ENCODE measurements at regions not wholly inside any gene's neighbourhood (a gene's known extent, or its start where the extent isn't known, plus 50 kb on each side); places are given as distances from the start of the nearest gene placed in this dataset.

- Histone ChIP-seq H3K4me1 (ENCODE audit: insufficient read depth, low read length) (no peaks in the 10 kb centered on the region), H3K4me3 (ENCODE audit: insufficient read depth, low read length) (no peak overlapping the region), H3K9me3 (ENCODE audit: low read depth, low read length) (no peaks in the 10 kb centered on the region), H3K27ac (ENCODE audit: low read depth, low read length) (no peak overlapping the region), H2AFZ (ENCODE audit: low read length) (no peak overlapping the region), H3K36me3 (ENCODE audit: insufficient read depth, low read length) (no peaks in the 10 kb centered on the region), H4K20me1 (ENCODE audit: insufficient read depth, low read length) (no peaks in the 10 kb centered on the region), H3K4me2 (ENCODE audit: insufficient read depth, low read length) (no peak overlapping the region), H3K27me3 (ENCODE audit: insufficient read depth, low read length) (no peaks in the 10 kb centered on the region), H3K79me2 (ENCODE audit: insufficient read depth, low read length) (no peaks in the 10 kb centered on the region)
- no peak for DNase-seq (ENCODE audit: insufficient read length, low spot score, missing footprints)
- no peak for TF ChIP-seq CTCF (IDR thresholded peaks at IDR 0.05; ENCODE audit: extremely low read depth, low read depth, low read length)
These were observed 239.7 kb downstream of the S1PR1 start for GRCh38 chr1:101476541-101476940.

GRCh38 chr1:101479945-101480344 is 243.1 kb downstream of the S1PR1 start:
- Histone ChIP-seq H3K36me3 (ENCODE audit: insufficient read depth, low read length) (no peaks in the 10 kb centered on the region), H3K9me3 (ENCODE audit: low read depth, low read length) (no peaks in the 10 kb centered on the region), H2AFZ (ENCODE audit: low read length) (no peak overlapping the region), H3K79me2 (ENCODE audit: insufficient read depth, low read length) (no peaks in the 10 kb centered on the region), H3K4me1 (ENCODE audit: insufficient read depth, low read length) (no peaks in the 10 kb centered on the region), H3K27ac (ENCODE audit: low read depth, low read length) (no peak overlapping the region), H3K27me3 (ENCODE audit: insufficient read depth, low read length) (no peaks in the 10 kb centered on the region), H4K20me1 (ENCODE audit: insufficient read depth, low read length) (no peaks in the 10 kb centered on the region), H3K4me2 (ENCODE audit: insufficient read depth, low read length) (no peak overlapping the region), H3K4me3 (ENCODE audit: insufficient read depth, low read length) (no peak overlapping the region)
- DNase-seq (ENCODE audit: insufficient read length, low spot score, missing footprints) = no peak
- no peak for TF ChIP-seq CTCF (IDR thresholded peaks at IDR 0.05; ENCODE audit: extremely low read depth, low read depth, low read length)

- no peak overlapping the region for H3K4me2 ChIP-seq (ENCODE audit: insufficient read depth, low read length)
- TF ChIP-seq CTCF (IDR thresholded peaks at IDR 0.05; ENCODE audit: extremely low read depth, low read depth, low read length) = no peak
- H4K20me1 ChIP-seq (ENCODE audit: insufficient read depth, low read length) = no peaks in the 10 kb centered on the region
- no peaks in the 10 kb centered on the region for H3K4me1 ChIP-seq (ENCODE audit: insufficient read depth, low read length)
- no peak overlapping the region for H2AFZ ChIP-seq (ENCODE audit: low read length)
- no peaks in the 10 kb centered on the region for H3K36me3 ChIP-seq (ENCODE audit: insufficient read depth, low read length)
- H3K4me3 ChIP-seq (ENCODE audit: insufficient read depth, low read length) = no peak overlapping the region
- H3K9me3 ChIP-seq (ENCODE audit: low read depth, low read length) = no peaks in the 10 kb centered on the region
- H3K79me2 ChIP-seq (ENCODE audit: insufficient read depth, low read length) = no peaks in the 10 kb centered on the region
- no peaks in the 10 kb centered on the region for H3K27me3 ChIP-seq (ENCODE audit: insufficient read depth, low read length)
- DNase-seq (ENCODE audit: insufficient read length, low spot score, missing footprints) = no peak
- H3K27ac ChIP-seq (ENCODE audit: low read depth, low read length) = no peak overlapping the region
These were observed 245.5 kb downstream of the S1PR1 start for GRCh38 chr1:101482306-101482705.

- H3K27ac ChIP-seq (ENCODE audit: low read depth, low read length) = no peak overlapping the region
- no peaks in the 10 kb centered on the region for H3K36me3 ChIP-seq (ENCODE audit: insufficient read depth, low read length)
- H3K4me1 ChIP-seq (ENCODE audit: insufficient read depth, low read length) = no peaks in the 10 kb centered on the region
- H3K27me3 ChIP-seq (ENCODE audit: insufficient read depth, low read length) = no peaks in the 10 kb centered on the region
- H3K79me2 ChIP-seq (ENCODE audit: insufficient read depth, low read length) = no peaks in the 10 kb centered on the region
- DNase-seq (ENCODE audit: insufficient read length, low spot score, missing footprints) = no peak
- no peaks in the 10 kb centered on the region for H4K20me1 ChIP-seq (ENCODE audit: insufficient read depth, low read length)
- no peak for TF ChIP-seq CTCF (IDR thresholded peaks at IDR 0.05; ENCODE audit: extremely low read depth, low read depth, low read length)
- H3K4me2 ChIP-seq (ENCODE audit: insufficient read depth, low read length) = no peak overlapping the region
- no peak overlapping the region for H3K4me3 ChIP-seq (ENCODE audit: insufficient read depth, low read length)
- no peaks in the 10 kb centered on the region for H3K9me3 ChIP-seq (ENCODE audit: low read depth, low read length)
- H2AFZ ChIP-seq (ENCODE audit: low read length) = no peak overlapping the region
These were observed 247.3 kb downstream of the S1PR1 start for GRCh38 chr1:101483982-101484688.
